ENCODE measurements at regions not wholly inside any gene's neighbourhood (a gene's known extent, or its start where the extent isn't known, plus 50 kb on each side); places are given as distances from the start of the nearest gene placed in this dataset.

- Histone ChIP-seq H3K9ac (ENCODE audit: low read depth in 1 of 2, low read length in 2 of 2) (no peak overlapping the region), H3K27ac (ENCODE audit: low read depth in 1 of 2, low read length in 2 of 2) (no peak overlapping the region), H3K4me1 (ENCODE audit: control insufficient read depth in 4 of 4, insufficient read depth in 4 of 4, low read length in 3 of 4) (no peaks in the 10 kb centered on the region), H3K9me3 (ENCODE audit: control insufficient read depth in 4 of 4, low read length in 3 of 4) (no peaks in the 10 kb centered on the region), H3K27me3 (ENCODE audit: control insufficient read depth in 4 of 4, insufficient read depth in 4 of 4, low read length in 3 of 4) (no peaks in the 10 kb centered on the region), H3K4me3 (ENCODE audit: low read depth in 1 of 3, low read length in 3 of 3) (no peak overlapping the region), H3K36me3 (ENCODE audit: control insufficient read depth in 4 of 4, insufficient read depth in 3 of 4, low read depth in 1 of 4, low read length in 3 of 4) (no peaks in the 10 kb centered on the region)
- no peak for TF ChIP-seq CTCF (IDR thresholded peaks at IDR 0.05; ENCODE audit: low read depth, low read length, missing input control)
- TF ChIP-seq REST (IDR thresholded peaks at IDR 0.05) = no peak
- TF ChIP-seq RXRA (IDR thresholded peaks at IDR 0.05) = no peak
- TF ChIP-seq HNF4A (conservative IDR thresholded peaks at IDR 0.05) = no peak
- no peak for TF ChIP-seq EGR1 (IDR thresholded peaks at IDR 0.05; ENCODE audit: low read depth in 2 of 2)
- TF ChIP-seq NR2F2 (IDR thresholded peaks at IDR 0.05) = no peak
- no peak for DNase-seq (ENCODE audit: low spot score)
- 95% methylated on average over 7 of the region's 7 CpGs for WGBS
These were observed 54.6 kb upstream of the RIPOR2 start for GRCh38 chr6:24990236-24990845.

- Histone ChIP-seq H3K9ac (ENCODE audit: low read depth in 1 of 2, low read length in 2 of 2) (no peak overlapping the region), H3K9me3 (ENCODE audit: control insufficient read depth in 4 of 4, low read length in 3 of 4) (no peaks in the 10 kb centered on the region), H3K27ac (ENCODE audit: low read depth in 1 of 2, low read length in 2 of 2) (no peak overlapping the region), H3K4me3 (ENCODE audit: low read depth in 1 of 3, low read length in 3 of 3) (no peak overlapping the region), H3K27me3 (ENCODE audit: control insufficient read depth in 4 of 4, insufficient read depth in 4 of 4, low read length in 3 of 4) (no peaks in the 10 kb centered on the region), H3K4me1 (ENCODE audit: control insufficient read depth in 4 of 4, insufficient read depth in 4 of 4, low read length in 3 of 4) (no peaks in the 10 kb centered on the region), H3K36me3 (ENCODE audit: control insufficient read depth in 4 of 4, insufficient read depth in 3 of 4, low read depth in 1 of 4, low read length in 3 of 4) (no peaks in the 10 kb centered on the region)
- no peak for DNase-seq (ENCODE audit: low spot score)
- 96% methylated on average over 4 of the region's 4 CpGs for WGBS
- TF ChIP-seq CTCF (IDR thresholded peaks at IDR 0.05; ENCODE audit: low read depth, low read length, missing input control) = no peak
- TF ChIP-seq REST (IDR thresholded peaks at IDR 0.05) = no peak
- TF ChIP-seq FOXA2 (IDR thresholded peaks at IDR 0.05) = no peak
- TF ChIP-seq HNF4G (IDR thresholded peaks at IDR 0.05) = no peak
- no peak for TF ChIP-seq EGR1 (IDR thresholded peaks at IDR 0.05; ENCODE audit: low read depth in 2 of 2)
- TF ChIP-seq NR2F2 (IDR thresholded peaks at IDR 0.05) = no peak
These were observed 55.4 kb upstream of the RIPOR2 start for GRCh38 chr6:24990944-24991809.

Data from liver (tissue), 8 donors.